H1 (cell line): ENCODE measurements at regions not wholly inside any gene's neighbourhood (a gene's known extent, or its start where the extent isn't known, plus 50 kb on each side); places are given as distances from the start of the nearest gene placed in this dataset.

Source experiments
- CTCF ChIA-PET: fragments of 300-600 bp; sonication (Branson Sonifier 250); formaldehyde crosslinking; loops from one replicate; lab custom pipeline; 2021; ENCODE audit not compliant: partially characterized antibody; lab: Charles Lee
- POLR2A ChIA-PET: fragments of 300-600 bp; sonication (Branson Sonifier 250); formaldehyde crosslinking; loops from one replicate; lab custom pipeline; 2021; ENCODE audit warnings: inconsistent platforms; ENCODE audit not compliant: partially characterized antibody; lab: Charles Lee
- DNase-seq, 2 experiments: peaks; one replicate each; pipeline versions ENCODE4 v3.0.0 to v3.0.0-alpha.2; 2010 to 2022; ENCODE audit warnings: low spot score in 2 of 2, low read depth in 1 of 2, mixed read lengths in 1 of 2
- FAIRE-seq: peaks from 2 replicates; lab custom pipeline; 2011; peaks lifted over from hg19 to GRCh38; lab: Jason Lieb, UNC
- H2AFZ ChIP-seq: 2 replicates; pipeline ENCODE4 v1.8.1; 2012; ENCODE audit warnings: low read length, inconsistent platforms
- H2AK5ac ChIP-seq: 2 replicates; pipeline ENCODE4 v1.6.1; 2013; ENCODE audit warnings: low read depth, low read length
- H2BK120ac ChIP-seq: replicated peaks from 2 replicates; pipeline ENCODE3; 2013; ENCODE audit warnings: low read depth, low read length, inconsistent platforms
- H2BK12ac ChIP-seq: 2 replicates; pipeline ENCODE4 v1.6.1; 2013; ENCODE audit warnings: low read depth, low read length
- H2BK15ac ChIP-seq: 2 replicates; pipeline ENCODE4 v1.6.1; 2013; ENCODE audit warnings: low read length
- H2BK20ac ChIP-seq: 2 replicates; pipeline ENCODE4 v1.6.1; 2013; ENCODE audit warnings: low read length
- H2BK5ac ChIP-seq: 2 replicates; pipeline ENCODE4 v1.6.1; 2013; ENCODE audit warnings: low read depth, low read length
- H3K14ac ChIP-seq: 2 replicates; pipeline ENCODE4 v1.6.1; 2013; ENCODE audit warnings: inconsistent platforms; ENCODE audit not compliant: insufficient read length
- H3K18ac ChIP-seq: 2 replicates; pipeline ENCODE4 v1.6.1; 2013; ENCODE audit warnings: low read length; ENCODE audit errors: extremely low read depth
- H3K23ac ChIP-seq: 2 replicates; pipeline ENCODE4 v1.6.1; 2013; ENCODE audit warnings: inconsistent platforms; ENCODE audit not compliant: insufficient read length
- H3K23me2 ChIP-seq: 2 replicates; pipeline ENCODE4 v1.6.1; 2013; ENCODE audit warnings: low read depth, low read length
- H3K27ac ChIP-seq: 2 replicates; pipeline ENCODE4 v1.6.1; 2011; ENCODE audit warnings: low read depth, low read length, inconsistent platforms
- H3K27me3 ChIP-seq, 4 experiments: replicated peaks in 1 of 4; 1 replicate in 1 of 4; 2 replicates in 3 of 4; pipeline versions ENCODE4 v1.6.1 to v1.8.1; 2011 to 2013; ENCODE audit warnings: low read length in 3 of 4, mild to moderate bottlenecking in 3 of 4, inconsistent platforms in 2 of 4, mixed read lengths in 2 of 4, moderate library complexity in 1 of 4; ENCODE audit not compliant: control insufficient read depth in 3 of 4, insufficient read depth in 3 of 4; ENCODE audit errors: extremely low read depth in 1 of 4
- H3K36me3 ChIP-seq, 4 experiments: 2 replicates each; pipeline versions ENCODE4 v1.6.1 to v1.8.1; 2011 to 2013; ENCODE audit warnings: mild to moderate bottlenecking in 4 of 4, low read length in 3 of 4, moderate library complexity in 2 of 4, control low read depth in 1 of 4, inconsistent platforms in 1 of 4; ENCODE audit not compliant: insufficient read depth in 4 of 4, control insufficient read depth in 2 of 4
- H3K4ac ChIP-seq: replicated peaks from 2 replicates; pipeline ENCODE3; 2013; ENCODE audit warnings: low read length, low read depth, mixed read lengths, inconsistent platforms; ENCODE audit not compliant: insufficient read length
- H3K4me1 ChIP-seq, 4 experiments: replicated peaks in 1 of 4; 1 replicate in 1 of 4; 2 replicates in 3 of 4; pipeline versions ENCODE4 v1.6.1 to v1.8.1; 2011 to 2013; ENCODE audit warnings: low read length in 3 of 4, inconsistent platforms in 2 of 4, mixed read lengths in 1 of 4; ENCODE audit not compliant: insufficient read depth in 4 of 4, control insufficient read depth in 3 of 4
- H3K4me2 ChIP-seq, 2 experiments: 2 replicates each; pipeline versions ENCODE4 v1.6.1 to v1.8.1; 2011 to 2013; ENCODE audit warnings: low read depth in 2 of 2, low read length in 2 of 2, control low read depth in 1 of 2, inconsistent platforms in 1 of 2, mild to moderate bottlenecking in 1 of 2; ENCODE audit not compliant: insufficient read depth in 1 of 2
- H3K4me3 ChIP-seq, 4 experiments: fragments of 200-600, 300-600 bp in 1 of 4; sonication (generic), shearing (Covaris generic), sonication (Bioruptor Twin) in 1 of 4; 2 replicates each; pipeline versions ENCODE4 v1.5.1 to v1.8.1; 2011 to 2016; ENCODE audit warnings: low read length in 4 of 4, low read depth in 3 of 4, control low read depth in 2 of 4, inconsistent platforms in 2 of 4, mild to moderate bottlenecking in 2 of 4, mixed read lengths in 1 of 4, moderate library complexity in 1 of 4; ENCODE audit not compliant: insufficient read depth in 2 of 4; ENCODE audit errors: extremely low read depth in 1 of 4
- H3K56ac ChIP-seq: replicated peaks from 2 replicates; pipeline ENCODE3; 2013; ENCODE audit warnings: low read depth, mild to moderate bottlenecking, mixed read lengths, low read length, inconsistent platforms; ENCODE audit not compliant: insufficient read length
- H3K79me1 ChIP-seq: 2 replicates; pipeline ENCODE4 v1.6.1; 2013; ENCODE audit warnings: low read depth, low read length, control low read depth
- H3K79me2 ChIP-seq, 2 experiments: 2 replicates each; pipeline versions ENCODE4 v1.6.1 to v1.8.1; 2012 to 2013; ENCODE audit warnings: low read length in 2 of 2, mild to moderate bottlenecking in 2 of 2, inconsistent platforms in 1 of 2; ENCODE audit not compliant: insufficient read depth in 2 of 2, control insufficient read depth in 1 of 2
- H3K9ac ChIP-seq, 4 experiments: replicated peaks in 1 of 4; 1 replicate in 1 of 4; 2 replicates in 3 of 4; pipeline versions ENCODE4 v1.6.1 to v1.8.1; 2011 to 2013; ENCODE audit warnings: low read depth in 3 of 4, low read length in 3 of 4, control low read depth in 2 of 4, mild to moderate bottlenecking in 2 of 4, moderate library complexity in 2 of 4, inconsistent platforms in 1 of 4; ENCODE audit errors: extremely low read depth in 1 of 4
- H3K9me3 ChIP-seq, 2 experiments: 2 replicates each; pipeline versions ENCODE4 v1.6.1 to v1.8.1; 2012 to 2013; ENCODE audit warnings: mild to moderate bottlenecking in 2 of 2, moderate library complexity in 2 of 2, control low read depth in 1 of 2, inconsistent platforms in 1 of 2, low read depth in 1 of 2, low read length in 1 of 2, mixed read lengths in 1 of 2; ENCODE audit not compliant: insufficient read depth in 2 of 2
- H4K20me1 ChIP-seq, 2 experiments: replicated peaks in 1 of 2; 2 replicates each; pipeline versions ENCODE3 to v1.8.1; 2011 to 2013; ENCODE audit warnings: inconsistent platforms in 2 of 2, low read length in 2 of 2, mild to moderate bottlenecking in 1 of 2; ENCODE audit not compliant: insufficient read depth in 2 of 2, control insufficient read depth in 1 of 2
- H4K5ac ChIP-seq: 2 replicates; pipeline ENCODE4 v1.6.1; 2013; ENCODE audit warnings: low read length, low read depth, mixed read lengths, inconsistent platforms; ENCODE audit not compliant: insufficient read length
- H4K8ac ChIP-seq: 2 replicates; pipeline ENCODE4 v1.8.0; 2013; ENCODE audit warnings: mild to moderate bottlenecking, moderate library complexity, low read length, inconsistent platforms; ENCODE audit not compliant: insufficient read depth; ENCODE audit errors: extremely low read depth
- H4K91ac ChIP-seq: replicated peaks from 2 replicates; pipeline ENCODE3; 2013; ENCODE audit warnings: low read length, mixed read lengths, inconsistent platforms; ENCODE audit not compliant: insufficient read length
- BCL11A ChIP-seq, 2 experiments: IDR thresholded peaks; one replicate each; pipeline ENCODE4 v1.6.1; 2011; ENCODE audit warnings: low read depth in 2 of 2, low read length in 2 of 2, mild to moderate bottlenecking in 2 of 2
- BRCA1 ChIP-seq: IDR thresholded peaks from 2 replicates; pipeline ENCODE4 v1.6.1; 2012; ENCODE audit warnings: low read depth, low read length, improper control_type of control experiment
- CHD1 ChIP-seq: IDR thresholded peaks from 2 replicates; pipeline ENCODE4 v1.6.1; 2012; ENCODE audit warnings: low read depth, low read length, improper control_type of control experiment
- CTBP2 ChIP-seq: IDR thresholded peaks from 2 replicates; pipeline ENCODE4 v1.7.0; 2011; ENCODE audit warnings: borderline replicate concordance, mild to moderate bottlenecking, moderate library complexity, mixed read lengths, low read length; ENCODE audit not compliant: insufficient read depth, insufficient read length
- EZH2 ChIP-seq: fragments of 200-600 bp; sonication (generic); IDR thresholded peaks from 2 replicates; pipeline ENCODE4 v1.7.1; 2012; ENCODE audit warnings: low read depth, mild to moderate bottlenecking, moderate library complexity, low read length, inconsistent platforms; ENCODE audit not compliant: severe bottlenecking
- GABPA ChIP-seq: IDR thresholded peaks from 2 replicates; pipeline ENCODE4 v1.6.1; 2011; ENCODE audit warnings: mild to moderate bottlenecking, low read length, moderate library complexity, borderline replicate concordance; ENCODE audit not compliant: insufficient read depth
- POLR2AphosphoS5 ChIP-seq: IDR thresholded peaks from 2 replicates; pipeline ENCODE4 v1.6.1; 2011; ENCODE audit warnings: low read depth, low read length
- RNF2 ChIP-seq: fragments of 200-900, 300-1000 bp; sonication (generic); IDR thresholded peaks from 2 replicates; pipeline ENCODE4 v1.7.1; 2016; ENCODE audit warnings: borderline replicate concordance, low read depth, mild to moderate bottlenecking, antibody characterized with exemption, low read length; ENCODE audit not compliant: poor library complexity, severe bottlenecking; ENCODE audit errors: missing control alignments
- SIRT6 ChIP-seq: IDR thresholded peaks from one replicate; pipeline ENCODE4 v1.7.1; 2012; ENCODE audit warnings: low read length, inconsistent platforms
- SP2 ChIP-seq: IDR thresholded peaks from 2 replicates; pipeline ENCODE4 v1.6.1; 2012; ENCODE audit warnings: mild to moderate bottlenecking, low read length, inconsistent platforms
- TAF7 ChIP-seq: optimal IDR thresholded peaks from 2 replicates; pipeline ENCODE3; 2011; ENCODE audit warnings: low read depth, mild to moderate bottlenecking, inconsistent platforms, low read length, moderate library complexity, borderline replicate concordance
- YY1 ChIP-seq: IDR thresholded peaks from 2 replicates; pipeline ENCODE4 v1.6.1; 2011; ENCODE audit warnings: low read depth, mild to moderate bottlenecking, low read length
- ZNF274 ChIP-seq: IDR thresholded peaks from 2 replicates; pipeline ENCODE4 v1.7.0; 2012; ENCODE audit warnings: low read length, borderline replicate concordance; ENCODE audit errors: extremely low read depth
- WGBS, 2 experiments: shearing (Covaris generic) in 1 of 2; methylation state at CpG; one replicate each; pipeline versions ENCODE4 v1.1.6 to v1.1.7; 2013 to 2015; ENCODE audit warnings: low lambda C conversion rate in 2 of 2, mixed read lengths in 2 of 2, inconsistent platforms in 1 of 2, low coverage in 1 of 2, missing lambda C conversion rate in 1 of 2; ENCODE audit not compliant: insufficient replicate concordance in 2 of 2, insufficient coverage in 1 of 2, insufficient read length in 1 of 2; ENCODE audit errors: extremely low coverage in 1 of 2, missing lambda C conversion rate in 1 of 2; 5-methylcytosine and 5-hydroxymethylcytosine counted together

DNA sequence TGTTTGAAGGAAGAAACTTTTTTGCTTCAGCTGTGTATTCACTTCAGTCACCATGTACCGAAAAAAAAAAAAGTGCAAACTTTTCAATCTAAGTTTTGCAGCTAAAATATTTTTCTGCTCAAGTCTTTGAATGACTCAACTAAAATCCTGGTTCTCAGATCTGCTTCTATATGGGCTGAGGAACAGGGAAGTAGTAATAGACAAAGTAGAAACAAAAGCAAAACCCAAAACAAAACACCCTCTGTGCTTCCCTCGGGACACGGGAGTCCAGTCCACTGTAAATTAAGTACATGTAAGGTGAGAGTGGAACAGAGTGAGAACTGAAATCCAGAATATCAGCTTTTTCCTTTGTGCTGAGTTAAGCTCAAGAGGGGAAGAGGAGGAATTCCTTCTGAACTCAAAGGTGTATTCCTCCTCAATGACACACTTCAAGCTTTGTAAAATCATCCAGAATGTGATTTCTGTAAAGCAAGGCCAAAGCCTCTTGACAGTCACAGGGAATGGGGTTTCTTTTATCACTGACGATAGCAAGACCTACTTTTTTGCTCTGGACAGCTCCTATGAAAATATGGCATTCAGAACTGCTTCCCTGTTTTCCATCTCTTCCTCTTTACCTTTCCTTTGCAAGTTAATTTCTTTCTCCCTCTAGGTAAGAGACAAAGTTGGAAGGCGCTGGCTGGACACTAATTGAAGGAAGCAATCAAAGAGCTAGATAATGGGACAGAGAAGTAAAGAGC is 433.5 kb upstream of the MMADHC start:
- Histone ChIP-seq H3K23ac (no peak overlapping the region), H2BK12ac (no peak overlapping the region), H3K4me2 (no peak overlapping the region), H4K91ac (no peak overlapping the region), H3K36me3 (no peaks in the 10 kb centered on the region), H2AFZ (0 out of 2 replicates have a peak overlapping the region, but pooled peaks have one; percentile 11), H3K9ac (no peak overlapping the region), H2BK20ac (no peak overlapping the region), H4K20me1 (no peaks in the 10 kb centered on the region), H3K4me3 (no peak overlapping the region), H3K4me1 (no peaks in the 10 kb centered on the region), H2BK120ac (no peak overlapping the region), H3K56ac (no peak overlapping the region), H3K27me3 (no peaks in the 10 kb centered on the region), H3K23me2 (no peaks in the 10 kb centered on the region), H3K9me3 (no peaks in the 10 kb centered on the region; a peak in 1 of 4 replicates), H3K79me1 (no peaks in the 10 kb centered on the region), H2BK5ac (no peak overlapping the region), H4K8ac (no peak overlapping the region), H4K5ac (no peak overlapping the region), H3K4ac (no peak overlapping the region), H3K14ac (no peak overlapping the region), H3K27ac (no peak overlapping the region), H2BK15ac (no peak overlapping the region), H2AK5ac (no peak overlapping the region), H3K18ac (no peak overlapping the region), H3K79me2 (no peaks in the 10 kb centered on the region)
- ChIA-PET POLR2A (no interaction called here), CTCF (interaction anchor here (0.7 to 1.3 kb wide), 3 partner anchors 128 to 247 kb away, joined by 3 read pairs; no protein-coding TSS in a partner anchor)
- FAIRE-seq (no peak), DNase-seq (no peak)
- WGBS, 2 experiments, result 88% methylated on average over 5 of the region's 5 CpGs; no CpG with 5 or more reads in 1 of the 2 experiments
- TF ChIP-seq ZNF274 (no peak), SIRT6 (no peak), YY1 (no peak), CTBP2 (no peak), RNF2 (no peak), TAF7 (no peak), POLR2AphosphoS5 (no peak), BCL11A (IDR thresholded peaks at IDR 0.05; ENCODE audit: low read depth in 2 of 2, low read length in 2 of 2) (no peak), SP2 (no peak), BRCA1 (no peak), GABPA (no peak), EZH2 (no peak), CHD1 (no peak)
